ENCODE measurements at regions not wholly inside any gene's neighbourhood (a gene's known extent, or its start where the extent isn't known, plus 50 kb on each side); places are given as distances from the start of the nearest gene placed in this dataset.

DNA sequence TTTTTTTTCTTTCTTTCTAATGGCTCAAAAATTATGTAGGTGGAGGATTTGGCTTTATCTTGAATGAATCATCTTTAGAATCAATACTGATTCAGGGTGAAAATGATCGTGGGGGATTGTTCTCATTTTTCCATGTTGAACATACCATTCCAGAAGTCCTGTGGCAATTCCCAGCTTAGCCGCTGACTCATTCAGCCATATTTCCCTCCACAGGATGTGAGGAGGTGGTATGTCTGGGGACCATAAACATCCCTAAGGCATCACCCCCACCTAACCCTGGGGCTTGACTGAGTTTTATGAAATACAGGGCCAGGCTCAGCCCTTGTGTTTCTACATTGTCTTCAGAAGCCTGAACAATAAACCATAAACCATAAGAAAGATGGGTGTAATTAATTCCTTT, 92.7 kb upstream of the FN1 start:
- no peak for DNase-seq

DNA sequence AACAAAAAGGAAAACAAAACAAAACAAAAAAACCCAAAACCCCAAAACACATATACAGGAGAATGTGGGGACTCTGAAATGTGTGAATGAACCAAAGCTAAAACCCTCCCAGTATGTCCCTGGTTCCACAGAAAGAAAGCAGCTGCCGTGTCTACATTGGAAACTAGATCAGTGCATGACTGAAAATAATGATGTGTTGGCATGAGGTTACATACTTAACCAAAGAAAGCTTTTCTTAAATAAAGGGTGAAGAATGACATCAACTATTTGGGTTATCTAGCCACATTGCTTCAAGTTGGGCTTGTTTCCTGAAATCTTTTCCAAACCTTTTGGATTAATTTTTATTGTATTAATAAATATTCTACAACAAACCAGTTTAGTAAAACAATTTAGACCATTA, 91.9 kb upstream of the FN1 start:
- no peak for DNase-seq

DNA sequence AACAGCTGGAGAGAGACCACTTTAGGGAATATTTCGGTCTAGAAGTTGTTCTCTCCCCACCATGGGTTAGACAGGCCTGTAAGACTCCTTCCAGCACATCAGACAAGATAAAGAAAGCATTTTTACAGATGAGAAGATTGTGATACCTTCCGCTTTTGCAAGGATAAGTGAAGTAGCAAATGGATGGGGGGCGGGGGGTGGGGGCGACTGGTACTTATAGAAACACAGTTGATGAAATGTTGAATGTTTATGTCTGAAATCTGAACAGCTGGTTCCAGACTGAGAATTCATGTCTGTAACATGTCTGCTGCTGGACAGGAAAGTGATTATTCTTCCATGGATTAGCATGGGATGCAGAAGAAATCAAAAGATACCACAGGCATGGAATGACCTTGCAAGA, 90.5 kb upstream of the FN1 start:
- no peak for DNase-seq

DNA sequence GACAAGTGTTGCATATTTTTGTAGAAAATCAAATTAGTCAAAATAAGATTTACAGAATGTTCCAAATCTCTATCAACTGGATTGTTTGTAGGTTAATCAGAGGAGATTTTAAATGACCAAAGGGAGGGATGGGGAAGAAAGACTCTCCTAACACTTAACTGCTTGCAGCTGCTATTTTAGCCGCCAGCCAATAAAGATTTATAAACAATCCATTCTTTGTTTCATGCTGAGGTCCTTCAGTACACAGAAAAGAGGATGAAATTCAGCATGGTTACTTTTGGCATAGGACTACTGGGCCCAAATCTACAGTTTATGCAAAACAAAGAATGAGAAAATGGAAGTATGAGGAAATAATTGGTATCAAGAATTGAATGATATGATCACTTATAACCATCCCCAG, 86.4 kb upstream of the FN1 start:
- no peak for DNase-seq

DNA sequence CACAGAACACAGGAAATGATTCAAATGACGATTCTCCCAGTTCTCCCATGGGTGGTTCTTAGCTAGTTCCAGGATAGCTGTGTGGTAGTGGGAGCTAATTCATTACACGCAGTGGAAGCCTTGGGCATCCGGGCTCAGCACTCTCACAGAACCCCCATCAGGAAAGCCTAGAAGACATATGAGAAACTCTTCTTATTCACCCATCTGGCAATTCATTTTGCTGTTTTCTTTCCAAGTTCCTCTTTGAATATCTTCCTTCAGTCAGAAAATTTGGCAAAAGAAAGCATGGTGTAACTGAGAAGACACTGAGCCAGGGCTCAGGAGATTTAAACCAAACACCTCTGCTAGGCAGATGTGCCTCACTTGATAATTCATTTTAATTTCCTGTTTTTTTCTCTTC, 85.2 kb upstream of the FN1 start:
- no peak for DNase-seq

DNA sequence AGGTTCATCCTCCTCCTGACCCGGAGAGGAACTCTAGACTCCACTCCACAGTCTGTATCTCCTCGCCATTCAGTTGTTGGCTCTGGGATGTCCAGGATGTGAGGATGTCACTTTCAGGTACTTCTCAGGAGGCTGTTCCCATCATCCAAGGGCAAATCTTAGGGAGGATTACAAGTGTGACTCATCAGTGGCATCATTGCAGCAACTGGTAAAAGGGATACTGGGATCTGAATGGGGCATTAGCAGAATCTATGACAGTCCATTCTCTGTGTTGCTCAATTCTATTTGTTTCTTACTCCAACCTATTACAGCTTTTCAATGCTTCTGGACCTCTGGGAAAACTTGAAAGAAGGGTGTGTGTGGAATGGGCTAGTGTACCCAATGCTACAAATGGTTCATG, 81.5 kb upstream of the FN1 start:
- no peak for DNase-seq

DNA sequence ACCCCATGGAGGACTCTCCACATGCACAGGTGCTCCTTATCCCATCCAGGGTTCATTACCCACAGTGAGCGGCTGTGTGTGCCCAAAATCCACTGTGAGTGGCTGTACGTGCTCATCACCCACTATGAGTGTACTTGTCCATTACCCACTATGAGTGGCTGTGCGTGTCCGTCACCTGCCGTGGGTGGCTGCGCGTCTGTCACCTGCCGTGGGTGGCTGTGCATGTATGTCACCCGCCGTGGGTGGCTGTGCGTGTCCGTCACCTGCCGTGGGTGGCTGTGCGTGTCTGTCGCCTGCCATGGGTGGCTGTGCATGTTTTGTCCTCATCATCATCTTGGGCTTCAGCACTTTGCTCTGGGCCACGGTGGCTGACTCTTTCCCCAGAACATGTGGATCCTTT, 78.6 kb upstream of the FN1 start:
- no peak for DNase-seq

DNA sequence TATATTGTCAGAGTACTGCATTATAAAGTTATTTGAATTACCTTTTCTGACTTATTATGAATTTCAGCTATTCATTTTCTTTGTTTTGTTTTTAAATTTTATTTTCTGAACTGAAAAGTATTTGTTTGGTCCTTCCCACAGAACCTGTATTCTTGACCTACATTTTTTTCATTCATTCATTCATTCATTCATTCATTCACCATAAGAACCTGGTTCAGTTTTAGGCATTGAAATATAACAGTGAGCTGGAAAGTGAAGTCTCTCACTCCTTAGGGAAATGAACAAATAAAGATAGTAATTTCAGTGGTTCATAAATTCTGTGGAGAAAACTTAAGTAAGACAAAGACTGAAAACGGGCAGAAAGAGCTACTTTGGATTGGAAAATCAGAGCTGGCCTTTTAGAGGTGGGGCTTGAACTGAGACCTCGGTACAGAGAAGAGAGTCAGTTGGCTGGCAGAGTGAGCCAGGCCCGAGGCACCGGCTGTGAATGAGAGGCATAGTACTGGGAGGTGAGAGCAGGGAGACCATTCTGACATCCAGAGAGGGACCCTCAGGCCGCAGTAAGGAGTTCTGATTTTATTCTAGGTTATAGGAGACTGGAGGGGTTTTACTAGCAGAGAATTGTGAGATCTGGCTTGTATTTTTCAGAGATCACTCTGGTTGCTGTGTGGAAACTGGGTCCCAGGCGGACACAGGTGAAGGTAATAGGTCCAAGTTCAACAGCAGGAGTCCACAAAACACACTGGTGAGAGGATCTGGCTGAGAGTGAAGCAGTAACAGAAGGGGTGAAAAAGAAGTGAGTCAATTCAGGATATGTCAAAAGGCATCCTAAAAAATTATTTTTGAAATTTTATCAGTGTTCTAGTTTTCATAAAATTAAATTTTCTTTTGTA, 75.8 kb upstream of the FN1 start:
- no peak for DNase-seq

DNA sequence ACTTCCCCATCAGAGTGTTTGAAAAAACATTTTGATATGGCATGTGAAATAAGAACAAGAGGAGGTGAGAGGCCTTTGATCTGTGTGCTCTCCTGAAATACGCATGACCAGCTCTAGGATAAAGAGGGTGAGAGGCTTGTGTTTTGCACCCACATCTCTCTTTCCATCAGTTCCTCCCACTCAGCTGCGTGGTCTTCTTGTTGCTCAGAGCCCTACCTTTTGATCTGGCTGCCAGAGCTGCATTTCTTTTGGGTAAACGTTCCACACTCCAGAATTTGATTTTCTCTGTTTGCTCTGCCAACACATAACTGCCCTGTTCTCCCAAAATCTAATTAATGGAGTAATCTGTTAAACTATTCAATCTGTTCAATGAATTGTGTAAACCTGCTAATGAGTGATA, 72.0 kb upstream of the FN1 start:
- no peak for DNase-seq

DNA sequence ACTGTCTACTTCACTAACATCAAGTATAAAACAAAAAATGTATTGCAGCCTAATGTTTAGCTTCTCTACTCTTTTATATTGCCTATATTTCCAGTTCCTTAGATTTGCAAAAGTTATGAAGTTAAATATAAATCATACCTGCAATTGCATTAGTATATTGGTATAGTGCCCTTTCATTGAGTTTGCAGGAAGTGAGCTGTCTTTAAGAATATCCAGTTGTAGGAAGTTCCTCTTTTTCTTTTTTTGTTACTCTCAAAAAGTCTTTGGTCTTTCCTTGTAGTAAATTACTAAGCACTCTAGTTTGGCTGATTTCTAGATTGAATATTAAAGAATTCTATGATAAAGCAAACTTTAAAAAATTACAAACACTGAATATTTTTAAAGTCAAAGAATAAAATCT, 71.3 kb upstream of the FN1 start:
- no peak for DNase-seq

DNA sequence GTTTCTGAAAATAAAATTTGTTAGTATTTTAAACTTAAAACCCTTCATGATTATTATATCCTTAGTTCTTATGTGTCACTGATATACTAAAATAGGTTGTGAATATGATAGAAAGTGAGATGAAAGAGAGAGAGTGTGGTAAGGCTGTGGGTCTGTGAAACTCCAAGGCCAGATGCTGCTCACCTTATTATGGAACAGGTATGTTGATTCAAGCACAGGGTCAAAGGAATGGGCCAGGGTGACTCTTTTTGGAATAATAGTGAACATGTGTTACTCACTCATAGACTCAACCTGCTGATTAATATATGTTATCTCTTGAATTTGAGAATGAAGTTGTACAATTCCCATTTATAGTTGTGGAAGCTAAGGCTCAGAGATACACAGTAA, 70.7 kb upstream of the FN1 start:
- DNase-seq: no peak

DNA sequence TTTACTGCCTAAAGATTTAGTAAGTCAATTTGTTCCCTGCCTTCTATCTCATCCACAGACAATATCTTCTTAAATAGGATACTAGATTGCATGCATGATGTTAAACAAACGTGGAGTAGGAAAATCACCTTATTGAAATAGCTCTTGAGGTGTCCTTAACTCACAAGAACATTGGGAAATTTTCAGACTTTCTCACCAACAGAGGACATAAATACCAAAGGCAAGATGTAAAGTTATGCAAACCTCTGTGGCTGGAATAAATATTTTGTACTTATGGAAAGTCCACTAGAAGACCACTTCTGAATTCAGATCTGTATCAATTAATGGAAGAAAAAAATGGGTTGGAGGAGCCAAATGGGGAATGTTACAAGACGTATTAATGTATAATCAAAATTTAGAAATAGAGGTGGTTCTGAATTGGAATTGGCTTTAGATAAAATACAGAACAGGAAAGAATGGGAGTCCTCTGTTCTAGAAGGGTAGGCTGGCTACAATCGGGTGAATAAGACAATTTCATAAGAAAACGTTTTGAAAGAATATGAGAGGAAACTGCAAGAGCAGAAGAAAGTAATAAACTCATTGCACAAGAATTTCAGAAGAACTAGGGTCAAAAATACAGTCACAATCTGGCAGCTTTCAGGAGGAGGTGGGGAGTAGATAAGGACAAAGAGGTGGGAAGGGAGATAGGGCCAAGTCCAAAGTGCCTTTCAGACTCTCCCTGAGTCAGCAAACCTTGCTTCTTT, 69.3 kb upstream of the FN1 start:
- DNase-seq: no peak

DNA sequence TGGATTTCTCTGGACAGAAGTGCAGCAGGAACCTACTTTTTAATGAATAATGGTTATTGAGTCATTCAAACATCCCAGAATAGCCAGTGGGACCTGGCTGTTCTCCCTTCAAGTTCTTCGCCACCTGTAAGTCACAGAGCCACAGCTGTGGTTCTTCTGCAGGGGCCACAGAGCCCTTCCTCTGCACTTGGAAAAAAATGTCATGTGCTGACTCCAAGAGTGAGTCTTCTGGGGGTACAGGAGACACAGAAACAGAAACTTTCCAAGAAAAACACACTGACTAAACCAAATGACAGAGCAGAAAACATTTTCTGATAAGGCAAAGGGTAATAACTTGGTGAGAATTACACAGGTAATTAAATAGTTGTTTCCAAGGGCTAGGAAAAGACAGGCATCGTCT, 68.7 kb upstream of the FN1 start:
- DNase-seq: no peak

DNA sequence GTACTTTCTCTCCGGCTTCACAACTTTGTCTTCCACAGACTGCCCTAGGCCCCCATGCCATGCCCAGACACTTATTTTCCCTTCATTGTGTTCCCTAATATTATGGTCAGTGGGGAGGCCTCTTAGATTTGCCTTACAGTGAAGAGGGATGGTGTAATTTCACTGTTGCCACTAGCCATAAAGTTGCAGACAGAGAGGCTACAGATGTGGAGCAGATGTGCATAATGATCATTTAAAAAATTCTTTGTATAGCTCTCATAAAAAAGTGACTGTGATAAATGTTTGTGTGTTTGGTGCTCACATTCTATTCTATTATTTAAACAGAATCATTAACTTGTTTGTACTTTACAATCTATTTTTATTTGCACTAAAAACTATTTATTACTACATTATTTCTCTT, 67.5 kb upstream of the FN1 start:
- DNase-seq: no peak

DNA sequence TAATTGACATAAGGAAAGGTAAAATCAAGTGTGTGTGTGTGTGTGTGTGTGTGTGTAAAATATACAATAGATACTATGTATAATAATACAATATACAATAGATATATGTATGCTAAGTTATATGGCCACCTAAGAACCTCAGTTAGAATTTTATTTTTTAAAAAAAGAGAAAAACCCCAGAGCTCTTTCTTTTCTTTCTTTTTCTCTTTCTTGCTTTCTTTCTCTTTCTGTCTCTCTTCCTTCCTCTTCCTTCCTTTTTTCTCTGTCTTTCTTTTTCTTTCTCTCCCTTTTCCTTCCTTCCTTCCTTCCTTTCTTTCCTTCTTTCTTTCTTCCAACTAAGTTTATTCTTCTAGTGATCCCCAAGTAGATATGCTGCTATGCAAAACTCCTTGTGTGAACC, 64.6 kb upstream of the FN1 start:
- DNase-seq: no peak

DNA sequence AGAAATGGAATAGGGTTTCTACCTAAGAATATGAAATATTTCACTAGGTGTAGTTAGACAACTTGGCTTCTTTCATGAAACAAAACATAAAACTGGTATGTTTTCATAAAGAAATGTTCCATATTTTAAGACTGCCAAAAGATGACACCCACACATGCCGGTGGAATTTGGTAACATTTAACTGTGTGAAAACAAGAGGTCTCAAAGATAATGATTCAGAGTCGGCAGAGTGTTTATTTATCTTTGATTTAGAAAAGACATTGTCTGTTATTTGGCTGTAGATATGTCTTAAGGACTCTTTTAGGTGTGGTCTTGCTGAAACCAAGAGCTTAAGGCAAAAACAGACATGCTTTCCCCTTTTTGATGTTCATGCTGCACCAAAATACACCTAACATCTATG, 63.5 kb upstream of the FN1 start:
- no peak for DNase-seq

DNA sequence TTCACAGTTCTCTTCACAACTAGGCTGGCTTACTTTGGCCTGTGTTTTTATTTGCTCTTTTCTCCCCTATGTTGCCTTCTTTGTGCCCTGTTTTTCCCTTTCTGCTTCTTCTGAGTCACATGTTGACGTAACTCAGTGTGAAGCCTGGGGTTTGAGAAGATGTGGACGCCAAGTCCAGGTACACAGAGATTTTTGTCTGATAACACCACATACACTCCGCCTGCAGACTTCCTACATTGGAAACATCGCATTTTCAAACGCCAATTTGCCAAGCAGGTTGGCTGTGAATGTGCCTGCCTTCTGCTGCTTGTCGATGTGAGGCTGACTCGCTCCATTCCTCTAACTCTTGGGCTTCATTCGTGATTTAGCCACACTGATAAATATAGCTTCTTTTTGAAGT, 62.6 kb upstream of the FN1 start:
- no peak for DNase-seq

DNA sequence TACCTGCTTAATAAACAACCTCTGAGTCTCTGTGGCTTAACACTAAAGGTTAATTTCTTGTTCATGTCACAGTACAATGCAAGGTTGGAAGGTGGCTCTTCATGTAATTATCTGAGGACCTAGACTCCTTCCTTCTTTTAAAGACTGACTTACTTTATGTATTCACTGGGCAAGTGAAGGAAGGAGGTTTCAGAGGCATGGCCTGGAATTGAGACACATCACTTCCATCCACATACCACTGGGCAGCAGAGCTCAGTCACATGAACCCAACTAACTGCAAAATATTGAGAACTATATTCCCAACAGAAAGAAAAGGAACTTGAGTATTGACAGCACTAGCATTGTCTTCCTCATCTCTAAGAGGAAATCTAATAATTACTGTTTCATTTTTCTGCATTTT, 57.5 kb upstream of the FN1 start:
- DNase-seq: no peak

DNA sequence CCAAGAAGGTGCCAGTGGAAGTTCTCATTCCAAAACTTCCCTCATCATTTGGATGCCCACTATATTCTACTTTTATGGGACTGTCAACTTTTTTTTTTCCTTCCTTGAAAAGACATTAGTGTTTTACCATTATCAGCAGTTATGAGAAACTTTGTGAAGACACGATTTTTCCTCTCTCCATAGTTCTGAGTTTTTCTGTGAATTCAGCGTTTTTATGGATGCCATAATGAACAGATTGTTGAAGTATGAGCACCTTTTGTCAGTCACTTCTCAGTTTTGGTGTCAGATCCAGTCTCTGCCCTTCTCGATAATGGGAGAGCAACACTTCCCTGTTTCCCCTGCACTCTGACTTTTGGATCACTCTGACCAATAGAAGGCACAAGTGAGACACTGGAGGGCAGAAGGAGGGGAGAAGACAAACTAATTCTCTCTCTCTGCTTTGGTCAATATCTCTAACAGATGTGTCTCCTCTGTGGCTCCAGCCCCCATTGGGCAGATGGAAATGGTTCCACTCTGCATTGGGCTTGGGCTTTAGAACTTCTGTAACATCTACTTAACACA, 53.5 kb upstream of the FN1 start:
- DNase-seq: no peak

DNA sequence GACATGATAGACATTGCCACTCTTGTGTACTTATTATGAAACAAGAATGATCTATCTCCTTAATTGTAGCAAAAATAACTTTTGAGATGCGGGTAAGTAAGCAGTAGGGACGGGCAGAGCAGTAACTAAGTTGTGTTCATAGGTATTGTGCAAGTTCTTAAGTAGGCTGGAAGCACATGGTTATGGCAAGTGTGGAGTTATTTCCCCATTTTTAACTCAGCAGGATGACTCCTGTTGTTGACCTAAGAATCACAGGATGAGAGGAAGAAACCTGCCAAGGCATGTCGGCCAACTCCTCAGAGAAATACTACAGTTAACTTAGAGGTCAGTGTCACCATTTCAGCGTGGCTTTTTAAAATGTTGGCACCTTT, 51.1 kb upstream of the FN1 start:
- DNase-seq: no peak

DNA sequence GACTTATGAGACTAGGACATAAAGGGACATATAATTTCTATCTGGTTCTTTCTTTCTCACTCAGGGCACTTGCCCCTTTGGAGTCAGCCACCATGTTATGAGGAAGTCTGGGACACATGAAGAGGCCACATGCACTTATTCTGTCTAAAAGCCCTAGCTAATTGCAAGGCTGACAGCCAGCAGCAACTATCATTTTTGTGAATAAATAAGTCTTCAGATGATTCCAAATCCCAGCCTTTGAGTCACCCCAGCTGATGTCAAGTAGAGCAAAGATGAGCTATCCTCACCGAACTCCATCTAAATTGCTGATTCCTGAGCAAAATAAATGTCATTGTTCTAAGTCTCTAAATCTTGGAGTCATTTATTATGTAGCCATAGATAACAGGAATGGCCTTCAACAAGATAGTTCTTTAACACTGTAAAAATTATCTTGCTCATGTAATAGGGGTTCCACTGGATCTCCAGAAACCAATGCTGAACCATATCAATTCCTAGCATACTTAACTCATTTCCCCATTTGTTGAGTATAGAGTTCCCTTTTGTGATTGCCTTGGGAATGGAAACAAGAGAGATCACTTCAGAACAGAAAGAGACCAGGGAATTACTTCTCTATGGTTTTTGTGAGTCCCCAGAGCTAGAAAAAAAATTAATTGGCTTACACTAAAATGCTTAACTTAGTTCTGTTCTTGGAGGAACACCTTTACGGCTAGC, 50.6 kb upstream of the FN1 start:
- no peak for DNase-seq
